ENCODE measurements at regions not wholly inside any gene's neighbourhood (a gene's known extent, or its start where the extent isn't known, plus 50 kb on each side); places are given as distances from the start of the nearest gene placed in this dataset.

DNA sequence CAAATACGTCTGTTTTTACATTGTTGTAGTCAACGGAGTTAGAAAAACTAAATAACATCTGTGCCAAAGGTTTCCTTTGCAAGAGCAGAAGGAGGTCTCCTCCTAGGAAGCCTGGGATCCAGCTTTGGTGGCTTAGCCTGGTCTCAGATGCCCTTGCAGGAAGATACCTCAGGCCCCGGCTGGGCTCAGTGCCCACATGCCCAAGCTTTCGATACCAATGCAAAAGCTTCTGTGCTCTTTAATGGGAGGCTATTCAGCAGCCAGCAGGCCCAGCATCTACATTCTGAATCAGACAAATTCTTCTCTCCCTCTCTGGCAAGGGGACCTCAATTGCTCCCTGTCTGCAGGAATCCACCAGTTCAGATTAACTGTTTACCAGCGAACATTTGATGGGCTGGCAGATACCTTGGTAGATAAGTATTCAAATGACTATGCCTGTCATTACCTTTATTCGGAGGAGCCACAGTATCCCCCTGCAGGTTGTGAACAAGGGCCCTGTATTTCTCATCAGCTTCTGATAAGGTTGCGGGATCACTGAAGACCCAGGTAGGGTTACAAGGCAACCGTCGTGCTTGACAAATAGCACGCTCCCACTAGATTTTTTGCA lies 180.1 kb upstream of the KBTBD8 start:
- TF ChIP-seq, protein P1, sequence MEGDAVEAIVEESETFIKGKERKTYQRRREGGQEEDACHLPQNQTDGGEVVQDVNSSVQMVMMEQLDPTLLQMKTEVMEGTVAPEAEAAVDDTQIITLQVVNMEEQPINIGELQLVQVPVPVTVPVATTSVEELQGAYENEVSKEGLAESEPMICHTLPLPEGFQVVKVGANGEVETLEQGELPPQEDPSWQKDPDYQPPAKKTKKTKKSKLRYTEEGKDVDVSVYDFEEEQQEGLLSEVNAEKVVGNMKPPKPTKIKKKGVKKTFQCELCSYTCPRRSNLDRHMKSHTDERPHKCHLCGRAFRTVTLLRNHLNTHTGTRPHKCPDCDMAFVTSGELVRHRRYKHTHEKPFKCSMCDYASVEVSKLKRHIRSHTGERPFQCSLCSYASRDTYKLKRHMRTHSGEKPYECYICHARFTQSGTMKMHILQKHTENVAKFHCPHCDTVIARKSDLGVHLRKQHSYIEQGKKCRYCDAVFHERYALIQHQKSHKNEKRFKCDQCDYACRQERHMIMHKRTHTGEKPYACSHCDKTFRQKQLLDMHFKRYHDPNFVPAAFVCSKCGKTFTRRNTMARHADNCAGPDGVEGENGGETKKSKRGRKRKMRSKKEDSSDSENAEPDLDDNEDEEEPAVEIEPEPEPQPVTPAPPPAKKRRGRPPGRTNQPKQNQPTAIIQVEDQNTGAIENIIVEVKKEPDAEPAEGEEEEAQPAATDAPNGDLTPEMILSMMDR (IDR thresholded peaks at IDR 0.05): no peak
- TF ChIP-seq POLR2A (IDR thresholded peaks at IDR 0.05): no peak
